WTC11 (cell line): ENCODE measurements at regions not wholly inside any gene's neighbourhood (a gene's known extent, or its start where the extent isn't known, plus 50 kb on each side); places are given as distances from the start of the nearest gene placed in this dataset.

ENCODE experiments used
- ESRRA ChIP-seq: sonication (generic); formaldehyde crosslinking; IDR thresholded peaks from 2 replicates; pipeline ENCODE4 v1.8.1; 2022; ENCODE audit warnings: mild to moderate bottlenecking, missing genetic modification reagents, borderline replicate concordance
- TF ChIP-seq, protein P1 (sequence below): fragments of 200-600 bp; IDR thresholded peaks from 2 replicates; pipeline ENCODE4 v1.8.0; 2022; ENCODE audit warnings: antibody characterized with exemption
- TF ChIP-seq, protein P2 (sequence below): sonication (generic); formaldehyde crosslinking; IDR thresholded peaks from 2 replicates; pipeline ENCODE4 v1.8.1; 2022; ENCODE audit warnings: low read depth, missing genetic modification reagents, borderline replicate concordance
- TF ChIP-seq, protein P3 (sequence below): sonication (generic); formaldehyde crosslinking; IDR thresholded peaks from 2 replicates; pipeline ENCODE4 v1.8.0; 2022; ENCODE audit warnings: missing genetic modification reagents
- TF ChIP-seq, protein P4 (sequence below): fragments of 250-450 bp; sonication (Bioruptor Pico); IDR thresholded peaks from 2 replicates; pipeline ENCODE4 v1.9.0; 2021; ENCODE audit warnings: moderate library complexity, mild to moderate bottlenecking, inconsistent platforms, borderline replicate concordance

DNA sequence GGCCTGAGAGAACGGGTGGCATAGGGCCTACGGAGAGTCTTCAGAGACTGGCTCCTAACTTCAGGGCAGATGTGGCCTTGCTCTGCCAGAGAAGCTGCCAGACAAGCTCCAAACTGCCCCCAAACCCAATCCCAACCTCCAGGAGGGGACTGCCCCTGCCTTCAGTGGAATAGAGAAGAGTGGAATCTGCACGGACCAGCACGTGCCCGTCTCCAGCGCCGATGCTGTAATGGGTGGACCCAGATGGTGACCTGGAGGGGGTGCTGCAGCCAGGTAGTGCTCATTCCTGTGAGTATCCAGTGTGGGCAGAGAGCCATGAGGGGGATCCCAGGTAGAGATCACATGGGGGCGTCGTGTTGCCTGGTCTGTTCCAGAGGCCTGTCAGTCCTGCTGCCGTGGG, 73.2 kb upstream of the NKX1-1 start:
- TF ChIP-seq, protein P1, sequence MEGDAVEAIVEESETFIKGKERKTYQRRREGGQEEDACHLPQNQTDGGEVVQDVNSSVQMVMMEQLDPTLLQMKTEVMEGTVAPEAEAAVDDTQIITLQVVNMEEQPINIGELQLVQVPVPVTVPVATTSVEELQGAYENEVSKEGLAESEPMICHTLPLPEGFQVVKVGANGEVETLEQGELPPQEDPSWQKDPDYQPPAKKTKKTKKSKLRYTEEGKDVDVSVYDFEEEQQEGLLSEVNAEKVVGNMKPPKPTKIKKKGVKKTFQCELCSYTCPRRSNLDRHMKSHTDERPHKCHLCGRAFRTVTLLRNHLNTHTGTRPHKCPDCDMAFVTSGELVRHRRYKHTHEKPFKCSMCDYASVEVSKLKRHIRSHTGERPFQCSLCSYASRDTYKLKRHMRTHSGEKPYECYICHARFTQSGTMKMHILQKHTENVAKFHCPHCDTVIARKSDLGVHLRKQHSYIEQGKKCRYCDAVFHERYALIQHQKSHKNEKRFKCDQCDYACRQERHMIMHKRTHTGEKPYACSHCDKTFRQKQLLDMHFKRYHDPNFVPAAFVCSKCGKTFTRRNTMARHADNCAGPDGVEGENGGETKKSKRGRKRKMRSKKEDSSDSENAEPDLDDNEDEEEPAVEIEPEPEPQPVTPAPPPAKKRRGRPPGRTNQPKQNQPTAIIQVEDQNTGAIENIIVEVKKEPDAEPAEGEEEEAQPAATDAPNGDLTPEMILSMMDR = no peak
- TF ChIP-seq, protein P2, sequence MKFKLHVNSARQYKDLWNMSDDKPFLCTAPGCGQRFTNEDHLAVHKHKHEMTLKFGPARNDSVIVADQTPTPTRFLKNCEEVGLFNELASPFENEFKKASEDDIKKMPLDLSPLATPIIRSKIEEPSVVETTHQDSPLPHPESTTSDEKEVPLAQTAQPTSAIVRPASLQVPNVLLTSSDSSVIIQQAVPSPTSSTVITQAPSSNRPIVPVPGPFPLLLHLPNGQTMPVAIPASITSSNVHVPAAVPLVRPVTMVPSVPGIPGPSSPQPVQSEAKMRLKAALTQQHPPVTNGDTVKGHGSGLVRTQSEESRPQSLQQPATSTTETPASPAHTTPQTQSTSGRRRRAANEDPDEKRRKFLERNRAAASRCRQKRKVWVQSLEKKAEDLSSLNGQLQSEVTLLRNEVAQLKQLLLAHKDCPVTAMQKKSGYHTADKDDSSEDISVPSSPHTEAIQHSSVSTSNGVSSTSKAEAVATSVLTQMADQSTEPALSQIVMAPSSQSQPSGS (CRISPR knock-in tag) = no peak
- TF ChIP-seq, protein P3, sequence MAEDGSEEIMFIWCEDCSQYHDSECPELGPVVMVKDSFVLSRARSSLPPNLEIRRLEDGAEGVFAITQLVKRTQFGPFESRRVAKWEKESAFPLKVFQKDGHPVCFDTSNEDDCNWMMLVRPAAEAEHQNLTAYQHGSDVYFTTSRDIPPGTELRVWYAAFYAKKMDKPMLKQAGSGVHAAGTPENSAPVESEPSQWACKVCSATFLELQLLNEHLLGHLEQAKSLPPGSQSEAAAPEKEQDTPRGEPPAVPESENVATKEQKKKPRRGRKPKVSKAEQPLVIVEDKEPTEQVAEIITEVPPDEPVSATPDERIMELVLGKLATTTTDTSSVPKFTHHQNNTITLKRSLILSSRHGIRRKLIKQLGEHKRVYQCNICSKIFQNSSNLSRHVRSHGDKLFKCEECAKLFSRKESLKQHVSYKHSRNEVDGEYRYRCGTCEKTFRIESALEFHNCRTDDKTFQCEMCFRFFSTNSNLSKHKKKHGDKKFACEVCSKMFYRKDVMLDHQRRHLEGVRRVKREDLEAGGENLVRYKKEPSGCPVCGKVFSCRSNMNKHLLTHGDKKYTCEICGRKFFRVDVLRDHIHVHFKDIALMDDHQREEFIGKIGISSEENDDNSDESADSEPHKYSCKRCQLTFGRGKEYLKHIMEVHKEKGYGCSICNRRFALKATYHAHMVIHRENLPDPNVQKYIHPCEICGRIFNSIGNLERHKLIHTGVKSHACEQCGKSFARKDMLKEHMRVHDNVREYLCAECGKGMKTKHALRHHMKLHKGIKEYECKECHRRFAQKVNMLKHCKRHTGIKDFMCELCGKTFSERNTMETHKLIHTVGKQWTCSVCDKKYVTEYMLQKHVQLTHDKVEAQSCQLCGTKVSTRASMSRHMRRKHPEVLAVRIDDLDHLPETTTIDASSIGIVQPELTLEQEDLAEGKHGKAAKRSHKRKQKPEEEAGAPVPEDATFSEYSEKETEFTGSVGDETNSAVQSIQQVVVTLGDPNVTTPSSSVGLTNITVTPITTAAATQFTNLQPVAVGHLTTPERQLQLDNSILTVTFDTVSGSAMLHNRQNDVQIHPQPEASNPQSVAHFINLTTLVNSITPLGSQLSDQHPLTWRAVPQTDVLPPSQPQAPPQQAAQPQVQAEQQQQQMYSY (CRISPR knock-in tag) = no peak
- no peak for TF ChIP-seq ESRRA
- TF ChIP-seq, protein P4, sequence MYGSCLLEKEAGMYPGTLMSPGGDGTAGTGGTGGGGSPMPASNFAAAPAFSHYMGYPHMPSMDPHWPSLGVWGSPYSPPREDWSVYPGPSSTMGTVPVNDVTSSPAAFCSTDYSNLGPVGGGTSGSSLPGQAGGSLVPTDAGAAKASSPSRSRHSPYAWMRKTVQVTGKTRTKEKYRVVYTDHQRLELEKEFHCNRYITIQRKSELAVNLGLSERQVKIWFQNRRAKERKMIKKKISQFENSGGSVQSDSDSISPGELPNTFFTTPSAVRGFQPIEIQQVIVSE (CRISPR knock-in tag) = no peak
